ENCODE measurements at regions not wholly inside any gene's neighbourhood (a gene's known extent, or its start where the extent isn't known, plus 50 kb on each side); places are given as distances from the start of the nearest gene placed in this dataset.

GRCh38 chr6:134467620-134468019, 149.7 kb upstream of the SGK1 start:
- no peak for DNase-seq (ENCODE audit: extremely low read depth in 1 of 11, low read depth in 9 of 11, low spot score in 4 of 11)

GRCh38 chr6:134466771-134467525, 149.0 kb upstream of the SGK1 start:
- DNase-seq (ENCODE audit: extremely low read depth in 1 of 11, low read depth in 9 of 11, low spot score in 4 of 11), result no peak

GRCh38 chr6:134464690-134465411, 146.9 kb upstream of the SGK1 start:
- peak in 1 of 11 donors; percentile 11 for DNase-seq (ENCODE audit: extremely low read depth in 1 of 11, low read depth in 9 of 11, low spot score in 4 of 11)

GRCh38 chr6:134458857-134459657, 141.1 kb upstream of the SGK1 start:
- DNase-seq (ENCODE audit: extremely low read depth in 1 of 11, low read depth in 9 of 11, low spot score in 4 of 11), result no peak

- no peak for DNase-seq (ENCODE audit: extremely low read depth in 1 of 11, low read depth in 9 of 11, low spot score in 4 of 11)
Measured at GRCh38 chr6:134457941-134458340, 140.0 kb upstream of the SGK1 start.

GRCh38 chr6:134456226-134456625, 138.3 kb upstream of the SGK1 start:
- no peak for DNase-seq (ENCODE audit: extremely low read depth in 1 of 11, low read depth in 9 of 11, low spot score in 4 of 11)

- no peak for DNase-seq (ENCODE audit: extremely low read depth in 1 of 11, low read depth in 9 of 11, low spot score in 4 of 11)
Measured at GRCh38 chr6:134455319-134455718, 137.4 kb upstream of the SGK1 start.

GRCh38 chr6:134454794-134455193, 136.9 kb upstream of the SGK1 start:
- no peak for DNase-seq (ENCODE audit: extremely low read depth in 1 of 11, low read depth in 9 of 11, low spot score in 4 of 11)

- DNase-seq (ENCODE audit: extremely low read depth in 1 of 11, low read depth in 9 of 11, low spot score in 4 of 11), result no peak
Measured at GRCh38 chr6:134453792-134454510, 136.0 kb upstream of the SGK1 start.

- DNase-seq (ENCODE audit: extremely low read depth in 1 of 11, low read depth in 9 of 11, low spot score in 4 of 11), result no peak
Measured at GRCh38 chr6:134452906-134453305, 135.0 kb upstream of the SGK1 start.

- DNase-seq (ENCODE audit: extremely low read depth in 1 of 11, low read depth in 9 of 11, low spot score in 4 of 11), result no peak
Measured at GRCh38 chr6:134451529-134451928, 133.6 kb upstream of the SGK1 start.

GRCh38 chr6:134449781-134450180, 131.9 kb upstream of the SGK1 start:
- no peak for DNase-seq (ENCODE audit: extremely low read depth in 1 of 11, low read depth in 9 of 11, low spot score in 4 of 11)

GRCh38 chr6:134449004-134449403, 131.1 kb upstream of the SGK1 start:
- no peak for DNase-seq (ENCODE audit: extremely low read depth in 1 of 11, low read depth in 9 of 11, low spot score in 4 of 11)

GRCh38 chr6:134447883-134448387, 130.0 kb upstream of the SGK1 start:
- no peak for DNase-seq (ENCODE audit: extremely low read depth in 1 of 11, low read depth in 9 of 11, low spot score in 4 of 11)

- DNase-seq (ENCODE audit: extremely low read depth in 1 of 11, low read depth in 9 of 11, low spot score in 4 of 11), result no peak
Measured at GRCh38 chr6:134447423-134447822, 129.5 kb upstream of the SGK1 start.

GRCh38 chr6:134446896-134447295, 129.0 kb upstream of the SGK1 start:
- DNase-seq (ENCODE audit: extremely low read depth in 1 of 11, low read depth in 9 of 11, low spot score in 4 of 11), result no peak

GRCh38 chr6:134446218-134446848, 128.4 kb upstream of the SGK1 start:
- peak in 2 of 11 donors; percentile 23 to 38 for DNase-seq (ENCODE audit: extremely low read depth in 1 of 11, low read depth in 9 of 11, low spot score in 4 of 11)

- no peak for DNase-seq (ENCODE audit: extremely low read depth in 1 of 11, low read depth in 9 of 11, low spot score in 4 of 11)
Measured at GRCh38 chr6:134443009-134443408, 125.1 kb upstream of the SGK1 start.

- no peak for DNase-seq (ENCODE audit: extremely low read depth in 1 of 11, low read depth in 9 of 11, low spot score in 4 of 11)
Measured at GRCh38 chr6:134442073-134442472, 124.2 kb upstream of the SGK1 start.

Measured in renal cortex interstitium (tissue), 11 donors.